Astrocyte of the spinal cord (primary cell): ENCODE measurements at regions not wholly inside any gene's neighbourhood (a gene's known extent, or its start where the extent isn't known, plus 50 kb on each side); places are given as distances from the start of the nearest gene placed in this dataset.

Experiments used
- DNase-seq: peaks from one replicate; pipeline ENCODE4 v3.0.0; 2011; ENCODE audit warnings: low read depth, low spot score
- H3K4me3 ChIP-seq: 2 replicates; pipeline ENCODE4 v1.5.1; 2011; ENCODE audit warnings: low read depth, mild to moderate bottlenecking, low read length, moderate library complexity
- in situ Hi-C: cut with HindIII; loops from 2 replicates; pipeline ENCODE4 v1.10.0; 2017; ENCODE audit warnings: low sequenced_read_pairs
- TF ChIP-seq, protein P1 (sequence below): IDR thresholded peaks from 2 replicates; pipeline ENCODE4 v1.5.1; 2012; ENCODE audit warnings: low read depth, mild to moderate bottlenecking, low read length, inconsistent platforms

DNA sequence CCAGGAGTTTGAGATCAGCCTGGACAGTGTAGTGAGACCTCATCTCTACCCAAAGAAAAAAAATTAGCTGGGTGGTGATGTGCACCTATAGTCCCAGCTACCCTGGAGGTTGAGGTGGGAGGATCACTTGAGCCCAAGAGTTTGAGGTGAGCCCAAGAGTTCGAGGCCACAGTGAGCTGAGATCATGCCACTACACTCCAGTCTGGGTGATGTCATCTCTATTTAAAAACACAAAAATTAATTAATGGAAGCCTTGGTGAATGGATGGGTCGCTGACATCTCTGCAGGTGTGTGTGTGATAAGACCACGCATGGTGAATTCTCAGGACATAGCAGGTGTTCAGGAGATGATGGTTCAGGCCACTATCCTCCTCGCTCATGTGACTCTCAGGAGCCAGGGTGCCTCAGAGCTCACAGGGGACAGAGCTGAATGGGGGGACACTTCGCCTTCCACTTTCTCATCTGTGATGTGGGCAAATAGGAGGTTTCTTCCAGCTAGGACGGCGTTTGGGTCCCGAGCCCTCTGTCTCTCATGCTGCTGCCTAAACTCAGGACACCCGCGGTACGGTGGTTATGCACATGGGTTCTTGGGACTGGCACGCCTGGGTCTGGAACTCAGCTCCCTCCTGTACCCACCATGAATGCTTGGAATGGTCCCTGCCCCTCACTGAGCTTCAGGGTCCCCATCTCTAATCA, 113.4 kb upstream of the ZBTB40 start:
- no peak for DNase-seq
- in situ Hi-C loops: no loop called here
- TF ChIP-seq, protein P1, sequence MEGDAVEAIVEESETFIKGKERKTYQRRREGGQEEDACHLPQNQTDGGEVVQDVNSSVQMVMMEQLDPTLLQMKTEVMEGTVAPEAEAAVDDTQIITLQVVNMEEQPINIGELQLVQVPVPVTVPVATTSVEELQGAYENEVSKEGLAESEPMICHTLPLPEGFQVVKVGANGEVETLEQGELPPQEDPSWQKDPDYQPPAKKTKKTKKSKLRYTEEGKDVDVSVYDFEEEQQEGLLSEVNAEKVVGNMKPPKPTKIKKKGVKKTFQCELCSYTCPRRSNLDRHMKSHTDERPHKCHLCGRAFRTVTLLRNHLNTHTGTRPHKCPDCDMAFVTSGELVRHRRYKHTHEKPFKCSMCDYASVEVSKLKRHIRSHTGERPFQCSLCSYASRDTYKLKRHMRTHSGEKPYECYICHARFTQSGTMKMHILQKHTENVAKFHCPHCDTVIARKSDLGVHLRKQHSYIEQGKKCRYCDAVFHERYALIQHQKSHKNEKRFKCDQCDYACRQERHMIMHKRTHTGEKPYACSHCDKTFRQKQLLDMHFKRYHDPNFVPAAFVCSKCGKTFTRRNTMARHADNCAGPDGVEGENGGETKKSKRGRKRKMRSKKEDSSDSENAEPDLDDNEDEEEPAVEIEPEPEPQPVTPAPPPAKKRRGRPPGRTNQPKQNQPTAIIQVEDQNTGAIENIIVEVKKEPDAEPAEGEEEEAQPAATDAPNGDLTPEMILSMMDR: no peak
- H3K4me3 ChIP-seq: no peak overlapping the region

DNA sequence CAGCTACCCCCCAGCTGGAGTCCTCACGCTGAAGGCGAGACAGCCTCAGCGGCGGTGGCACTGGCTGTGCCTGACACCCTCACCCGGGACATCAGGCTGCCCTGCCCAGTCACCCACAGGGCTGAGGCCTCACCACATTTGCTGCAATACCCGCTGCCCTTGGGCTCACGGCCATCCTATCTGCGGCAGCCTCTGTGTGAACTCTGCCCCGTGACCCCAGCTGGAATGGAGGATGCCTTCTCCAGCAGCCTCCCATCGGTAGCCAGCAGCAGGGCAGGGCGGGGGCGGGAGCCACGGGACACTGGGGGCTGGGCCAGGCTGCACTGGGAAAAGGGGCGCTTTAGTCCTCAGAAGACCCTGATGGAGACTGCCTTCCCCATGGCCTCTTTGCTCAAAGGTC, 112.4 kb upstream of the ZBTB40 start:
- DNase-seq: no peak
- no peak overlapping the region for H3K4me3 ChIP-seq
- TF ChIP-seq, protein P1: no peak
- in situ Hi-C loops: no loop called here

DNA sequence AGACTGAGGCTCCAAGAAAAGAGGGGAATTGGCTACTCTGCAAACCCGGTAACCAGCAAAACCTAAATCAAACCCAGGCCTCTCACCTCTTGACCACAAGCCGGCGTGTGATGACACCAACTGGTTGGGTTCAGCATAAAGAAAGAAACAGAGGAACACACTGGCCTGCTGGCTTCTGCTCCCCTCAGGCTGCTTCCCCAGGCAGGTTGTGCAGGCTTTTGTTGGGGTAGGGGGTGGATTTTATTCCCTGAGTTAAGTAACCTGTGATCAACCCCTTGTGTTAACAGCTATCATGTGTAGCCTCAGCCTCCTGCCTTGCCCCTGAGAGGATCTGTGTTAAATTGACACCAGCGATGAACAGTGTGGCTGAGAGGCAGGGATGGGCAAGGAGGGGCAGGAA, 111.6 kb upstream of the ZBTB40 start:
- no peak for DNase-seq
- in situ Hi-C loops: no loop called here
- H3K4me3 ChIP-seq: no peak overlapping the region

DNA sequence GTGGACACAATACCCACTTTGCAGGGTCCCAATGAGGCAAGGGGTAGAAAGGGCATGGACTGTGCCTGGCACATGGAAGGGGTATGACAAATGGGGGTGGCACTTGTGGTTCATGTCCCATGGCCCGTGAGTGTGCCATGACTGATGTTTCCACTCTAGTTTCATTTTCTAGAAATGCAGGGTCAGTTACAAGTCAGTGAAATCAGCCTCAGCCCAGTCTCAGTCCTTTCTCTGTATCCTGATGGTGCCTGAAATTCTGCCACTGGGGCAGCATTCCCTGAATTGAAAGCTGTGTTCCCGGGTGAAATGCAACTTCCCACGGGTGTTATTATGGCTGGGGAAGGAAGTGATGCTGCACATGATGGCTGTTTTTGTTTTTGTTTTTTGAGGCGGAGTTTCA, 110.8 kb upstream of the ZBTB40 start:
- no peak for DNase-seq
- TF ChIP-seq, protein P1: no peak
- H3K4me3 ChIP-seq: no peak overlapping the region
- in situ Hi-C loops: no loop called here

More for the DNA sequence above, 111.6 kb upstream of the ZBTB40 start:
- TF ChIP-seq, protein P1: no peak

DNA sequence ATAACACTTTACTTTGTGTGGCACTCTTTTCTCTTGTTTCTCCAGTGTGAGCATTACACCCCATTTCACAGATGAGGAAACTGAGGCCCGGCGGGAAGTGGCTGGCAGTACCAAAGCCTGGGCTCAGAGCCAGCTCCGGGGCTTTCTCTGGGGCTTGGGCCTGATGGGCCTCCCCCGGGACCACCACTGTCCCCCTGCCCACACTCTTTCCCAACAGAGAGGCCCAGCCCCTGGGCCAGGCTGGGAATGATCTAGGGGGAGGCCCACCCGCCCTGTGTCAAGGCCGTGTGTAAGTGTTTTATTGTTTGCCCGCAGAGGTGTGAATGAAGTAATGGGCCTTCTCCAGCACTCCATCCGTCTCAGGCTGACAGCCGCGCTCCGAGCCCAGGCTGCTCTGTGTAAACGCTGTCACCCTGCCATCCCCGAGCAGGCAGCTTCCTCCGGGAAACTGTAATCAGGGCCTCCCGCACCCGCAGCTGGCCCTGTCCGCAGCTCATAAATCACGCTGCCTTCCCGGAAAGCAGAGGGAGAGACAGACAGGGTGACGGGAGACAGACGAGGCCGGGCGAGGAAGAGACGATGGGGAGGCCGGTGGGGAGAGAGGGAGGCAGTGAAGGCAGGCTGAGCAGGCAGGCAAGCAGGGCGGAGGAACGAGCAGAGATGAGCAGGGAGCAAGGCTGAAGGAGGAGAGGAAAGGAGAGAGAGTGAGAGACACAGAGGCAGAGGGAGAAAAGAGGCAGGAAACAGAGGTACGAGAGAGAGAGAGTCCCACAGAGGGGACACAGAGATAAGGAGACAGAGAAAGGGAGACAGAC, 109.7 kb upstream of the ZBTB40 start:
- in situ Hi-C loops: no loop called here
- TF ChIP-seq, protein P1: no peak
- peak; percentile 7 for DNase-seq
- no peak overlapping the region for H3K4me3 ChIP-seq

DNA sequence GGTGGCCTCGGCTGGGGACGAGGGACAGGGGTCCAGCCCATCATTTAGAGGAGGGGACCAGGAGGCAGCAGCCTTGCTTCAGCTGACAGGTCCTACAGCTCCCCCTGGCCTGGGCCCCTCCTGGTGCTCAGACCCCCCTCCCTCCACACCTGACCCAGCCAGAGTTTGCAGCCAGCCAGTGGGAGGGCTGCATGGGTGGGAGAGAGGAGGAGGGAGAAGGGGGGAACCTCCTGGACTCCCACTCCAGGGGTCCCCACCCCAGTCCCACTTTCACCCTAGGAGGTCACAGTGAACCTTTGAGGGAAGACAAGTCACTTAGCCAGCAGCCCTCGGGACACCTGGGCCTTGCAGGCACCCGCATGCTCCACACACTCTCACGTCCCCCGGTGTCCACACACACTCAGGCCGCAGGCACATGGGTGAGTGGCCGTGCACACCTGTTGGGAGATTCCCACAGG, 108.9 kb upstream of the ZBTB40 start:
- TF ChIP-seq, protein P1: no peak
- no peak overlapping the region for H3K4me3 ChIP-seq
- in situ Hi-C loops: no loop called here
- DNase-seq: no peak
